ENCODE measurements at regions not wholly inside any gene's neighbourhood (a gene's known extent, or its start where the extent isn't known, plus 50 kb on each side); places are given as distances from the start of the nearest gene placed in this dataset.

DNA sequence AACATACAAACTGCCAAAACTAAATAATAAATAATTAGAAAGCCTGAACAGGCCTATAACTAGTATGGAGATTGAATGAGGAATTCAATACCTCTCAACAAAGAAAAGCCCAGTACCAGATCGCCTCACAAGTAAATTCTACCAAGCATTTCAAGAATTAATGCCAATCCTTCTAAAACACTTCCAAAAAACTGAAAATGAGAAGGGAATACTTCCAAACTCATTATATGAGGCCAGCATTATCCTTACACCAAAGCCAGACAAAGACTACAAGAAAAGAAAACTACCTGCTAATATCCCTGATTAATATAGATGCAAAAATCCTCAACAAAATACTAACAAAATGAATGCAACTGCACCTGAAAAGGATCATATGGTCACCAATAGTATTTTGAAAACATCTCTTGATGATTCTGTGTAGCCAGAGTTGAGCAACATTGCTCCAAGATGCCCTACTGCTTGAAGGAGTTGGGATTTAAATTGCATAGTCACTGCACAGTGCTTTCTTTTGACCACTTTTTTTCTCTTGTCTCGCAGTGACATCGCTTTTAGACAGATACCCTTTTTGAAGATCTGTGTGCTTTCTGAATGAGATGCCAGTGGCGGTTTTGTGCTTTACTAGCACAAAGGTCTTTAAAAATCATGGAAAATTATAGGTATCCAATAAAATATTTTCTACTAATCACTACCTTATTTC lies 487.2 kb upstream of the RASGRP1 start:
- H3K9me2 ChIP-seq (replicated peaks; ENCODE audit: insufficient read depth, low read length): no peaks in the 10 kb centered on the region
- H3K79me2 ChIP-seq (ENCODE audit: insufficient read depth, low read length): no peaks in the 10 kb centered on the region
- no peak overlapping the region for H3K4me2 ChIP-seq (ENCODE audit: low read depth, low read length, poor library complexity, severe bottlenecking)
- peaks cover 4% of the 10 kb centered on the region; the same call in 1 of the 2 replicates for H3K9me3 ChIP-seq (ENCODE audit: insufficient read depth, low read length)
- no peak for TF ChIP-seq CTCF (IDR thresholded peaks at IDR 0.05; ENCODE audit: insufficient read depth, low read length, poor library complexity, severe bottlenecking)
- no peak for TF ChIP-seq EZH2phosphoT487 (conservative IDR thresholded peaks at IDR 0.05; ENCODE audit: low read length)
- H3K9ac ChIP-seq (ENCODE audit: low read length): no peak overlapping the region
- H3K27ac ChIP-seq (ENCODE audit: low read depth, low read length): no peak overlapping the region
- H3K4me3 ChIP-seq (ENCODE audit: insufficient read depth, low read length, poor library complexity, severe bottlenecking): no peak overlapping the region
- H2AFZ ChIP-seq (ENCODE audit: low read depth, low read length, severe bottlenecking): no peak overlapping the region
- no peaks in the 10 kb centered on the region for H3F3A ChIP-seq (ENCODE audit: insufficient read depth)
- no peaks in the 10 kb centered on the region for H3K27me3 ChIP-seq (ENCODE audit: low read length)
- H4K20me1 ChIP-seq (ENCODE audit: low read depth, low read length): no peaks in the 10 kb centered on the region
- no peaks in the 10 kb centered on the region; the same call in 1 of the 2 replicates for H3K36me3 ChIP-seq (ENCODE audit: low read length)

DNA sequence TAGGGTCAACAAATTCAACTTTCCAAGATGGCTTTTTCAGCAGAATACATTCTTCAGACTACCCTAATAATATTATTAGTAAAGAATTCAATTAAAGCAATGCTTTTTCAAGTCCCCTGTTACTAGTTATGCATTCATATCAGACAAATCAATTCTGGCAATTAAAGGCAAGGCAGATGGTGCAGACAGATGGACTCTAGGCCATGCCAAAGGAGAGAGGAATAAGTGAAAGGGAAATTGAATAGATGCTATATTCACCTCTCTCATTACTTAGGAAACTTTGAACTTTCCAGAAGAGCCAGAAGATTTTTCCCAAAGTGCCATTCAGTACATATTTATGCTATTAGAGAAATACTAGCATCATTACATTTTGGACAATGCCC lies 487.7 kb upstream of the RASGRP1 start:
- Histone ChIP-seq H3K4me2 (ENCODE audit: low read depth, low read length, poor library complexity, severe bottlenecking) (no peak overlapping the region), H3K9ac (ENCODE audit: low read length) (no peak overlapping the region), H4K20me1 (ENCODE audit: low read depth, low read length) (no peaks in the 10 kb centered on the region), H3K79me2 (ENCODE audit: insufficient read depth, low read length) (no peaks in the 10 kb centered on the region), H3K36me3 (ENCODE audit: low read length) (no peaks in the 10 kb centered on the region; the same call in 1 of the 2 replicates), H3K27ac (ENCODE audit: low read depth, low read length) (no peak overlapping the region), H3K27me3 (ENCODE audit: low read length) (no peaks in the 10 kb centered on the region), H3K9me3 (ENCODE audit: insufficient read depth, low read length) (peaks cover 4% of the 10 kb centered on the region; the same call in 1 of the 2 replicates), H2AFZ (ENCODE audit: low read depth, low read length, severe bottlenecking) (no peak overlapping the region), H3K9me2 (replicated peaks; ENCODE audit: insufficient read depth, low read length) (no peaks in the 10 kb centered on the region), H3K4me3 (ENCODE audit: insufficient read depth, low read length, poor library complexity, severe bottlenecking) (no peak overlapping the region), H3F3A (ENCODE audit: insufficient read depth) (no peaks in the 10 kb centered on the region)
- TF ChIP-seq CTCF (IDR thresholded peaks at IDR 0.05; ENCODE audit: insufficient read depth, low read length, poor library complexity, severe bottlenecking) (no peak), EZH2phosphoT487 (conservative IDR thresholded peaks at IDR 0.05; ENCODE audit: low read length) (no peak)

DNA sequence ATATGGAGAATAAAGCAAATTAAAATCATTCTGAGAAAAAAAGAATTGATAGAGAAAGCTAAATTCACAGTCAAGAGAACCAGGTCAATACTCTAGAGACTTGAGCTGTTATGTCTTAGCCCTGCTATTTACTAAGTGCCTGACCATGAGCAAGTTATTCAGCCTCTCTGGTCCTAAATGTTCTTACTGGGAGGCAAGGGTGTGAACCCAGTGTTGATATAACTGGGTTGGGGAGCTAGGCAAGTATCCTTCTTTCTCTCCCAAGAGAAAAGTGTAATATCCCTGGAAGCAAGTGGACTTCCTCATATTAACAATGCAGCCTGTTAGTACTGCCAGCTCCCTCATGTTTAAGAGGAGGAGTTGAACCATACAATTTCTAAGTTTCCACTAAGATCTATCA lies 488.9 kb upstream of the RASGRP1 start:
- no peak overlapping the region for H3K9ac ChIP-seq (ENCODE audit: low read length)
- no peaks in the 10 kb centered on the region for H3K79me2 ChIP-seq (ENCODE audit: insufficient read depth, low read length)
- H3K27ac ChIP-seq (ENCODE audit: low read depth, low read length): no peak overlapping the region
- H3F3A ChIP-seq (ENCODE audit: insufficient read depth): no peaks in the 10 kb centered on the region
- H3K9me3 ChIP-seq (ENCODE audit: insufficient read depth, low read length): peaks cover 4% of the 10 kb centered on the region; the same call in 1 of the 2 replicates
- TF ChIP-seq CTCF (IDR thresholded peaks at IDR 0.05; ENCODE audit: insufficient read depth, low read length, poor library complexity, severe bottlenecking) (no peak), EZH2phosphoT487 (conservative IDR thresholded peaks at IDR 0.05; ENCODE audit: low read length) (no peak)
- no peaks in the 10 kb centered on the region; the same call in 1 of the 2 replicates for H3K36me3 ChIP-seq (ENCODE audit: low read length)
- no peaks in the 10 kb centered on the region for H3K27me3 ChIP-seq (ENCODE audit: low read length)
- H3K9me2 ChIP-seq (replicated peaks; ENCODE audit: insufficient read depth, low read length): no peaks in the 10 kb centered on the region
- H3K4me2 ChIP-seq (ENCODE audit: low read depth, low read length, poor library complexity, severe bottlenecking): no peak overlapping the region
- H4K20me1 ChIP-seq (ENCODE audit: low read depth, low read length): no peaks in the 10 kb centered on the region
- H3K4me3 ChIP-seq (ENCODE audit: insufficient read depth, low read length, poor library complexity, severe bottlenecking): no peak overlapping the region
- no peak overlapping the region for H2AFZ ChIP-seq (ENCODE audit: low read depth, low read length, severe bottlenecking)

Data from SU-DHL-6 (cell line).